ENCODE measurements at regions not wholly inside any gene's neighbourhood (a gene's known extent, or its start where the extent isn't known, plus 50 kb on each side); places are given as distances from the start of the nearest gene placed in this dataset.

DNA sequence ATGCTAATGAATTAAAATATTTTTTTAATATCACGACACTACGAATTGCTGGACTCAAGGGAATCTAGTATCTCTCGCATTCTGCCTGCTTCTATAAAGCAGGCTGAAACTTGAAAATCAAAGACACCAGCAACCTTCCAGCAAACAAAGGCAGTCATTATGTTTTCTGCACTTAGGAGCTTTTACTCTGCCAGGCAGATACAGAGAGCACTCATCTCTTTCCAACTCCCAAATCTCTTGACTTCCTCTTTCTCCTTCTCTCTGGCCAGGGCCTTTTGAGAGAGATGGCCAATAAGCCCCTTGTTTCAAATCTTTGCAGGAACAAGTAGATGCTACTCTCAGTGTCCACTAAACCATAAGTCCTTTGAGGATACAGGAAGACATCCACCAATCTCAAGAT lies 95.2 kb upstream of the KLF3 start:
- TF ChIP-seq SPI1 (IDR thresholded peaks at IDR 0.05; ENCODE audit: borderline replicate concordance, low read depth): peak; percentile 85
- TF ChIP-seq, protein P1, sequence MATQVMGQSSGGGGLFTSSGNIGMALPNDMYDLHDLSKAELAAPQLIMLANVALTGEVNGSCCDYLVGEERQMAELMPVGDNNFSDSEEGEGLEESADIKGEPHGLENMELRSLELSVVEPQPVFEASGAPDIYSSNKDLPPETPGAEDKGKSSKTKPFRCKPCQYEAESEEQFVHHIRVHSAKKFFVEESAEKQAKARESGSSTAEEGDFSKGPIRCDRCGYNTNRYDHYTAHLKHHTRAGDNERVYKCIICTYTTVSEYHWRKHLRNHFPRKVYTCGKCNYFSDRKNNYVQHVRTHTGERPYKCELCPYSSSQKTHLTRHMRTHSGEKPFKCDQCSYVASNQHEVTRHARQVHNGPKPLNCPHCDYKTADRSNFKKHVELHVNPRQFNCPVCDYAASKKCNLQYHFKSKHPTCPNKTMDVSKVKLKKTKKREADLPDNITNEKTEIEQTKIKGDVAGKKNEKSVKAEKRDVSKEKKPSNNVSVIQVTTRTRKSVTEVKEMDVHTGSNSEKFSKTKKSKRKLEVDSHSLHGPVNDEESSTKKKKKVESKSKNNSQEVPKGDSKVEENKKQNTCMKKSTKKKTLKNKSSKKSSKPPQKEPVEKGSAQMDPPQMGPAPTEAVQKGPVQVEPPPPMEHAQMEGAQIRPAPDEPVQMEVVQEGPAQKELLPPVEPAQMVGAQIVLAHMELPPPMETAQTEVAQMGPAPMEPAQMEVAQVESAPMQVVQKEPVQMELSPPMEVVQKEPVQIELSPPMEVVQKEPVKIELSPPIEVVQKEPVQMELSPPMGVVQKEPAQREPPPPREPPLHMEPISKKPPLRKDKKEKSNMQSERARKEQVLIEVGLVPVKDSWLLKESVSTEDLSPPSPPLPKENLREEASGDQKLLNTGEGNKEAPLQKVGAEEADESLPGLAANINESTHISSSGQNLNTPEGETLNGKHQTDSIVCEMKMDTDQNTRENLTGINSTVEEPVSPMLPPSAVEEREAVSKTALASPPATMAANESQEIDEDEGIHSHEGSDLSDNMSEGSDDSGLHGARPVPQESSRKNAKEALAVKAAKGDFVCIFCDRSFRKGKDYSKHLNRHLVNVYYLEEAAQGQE (IDR thresholded peaks at IDR 0.05; ENCODE audit: insufficient replicate concordance, low read depth): no peak
- Histone ChIP-seq H3K4me3 (replicated peaks; ENCODE audit: insufficient read depth, low read length) (no peak overlapping the region), H3K27me3 (ENCODE audit: insufficient read depth, poor library complexity, severe bottlenecking) (no peaks in the 10 kb centered on the region), H3K27ac (replicated peaks) (no peak overlapping the region)
- no peak for DNase-seq (ENCODE audit: low read depth in 1 of 2, low spot score in 1 of 2)

DNA sequence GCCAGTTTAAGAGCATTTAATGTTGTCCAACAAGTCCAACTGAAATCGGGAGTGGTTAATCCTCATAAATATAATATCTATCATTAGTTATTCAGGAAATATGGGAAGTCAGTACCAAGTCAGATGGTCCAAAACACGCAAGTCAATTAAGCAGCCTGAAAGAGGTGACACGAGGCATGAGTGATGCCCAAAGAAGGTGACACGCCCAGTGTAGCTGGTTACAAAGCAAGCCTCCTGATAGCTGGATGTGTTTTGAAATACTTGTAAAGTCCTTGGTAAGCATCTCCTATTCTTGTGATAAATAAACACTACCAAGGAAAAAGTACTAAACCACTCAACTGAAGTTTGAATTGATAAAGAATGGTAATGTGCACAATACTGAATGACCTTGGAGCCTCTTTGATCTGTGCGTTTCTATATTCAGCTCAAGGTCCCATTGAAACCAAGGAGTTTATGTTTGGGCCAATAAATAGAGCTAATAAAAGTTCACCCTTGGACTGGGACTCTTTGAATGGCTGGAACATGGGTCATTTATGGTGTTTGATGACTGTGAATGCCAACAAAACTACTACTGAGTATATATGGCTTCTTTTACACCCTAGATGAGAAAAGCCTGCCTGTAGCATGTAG lies 93.2 kb upstream of the KLF3 start:
- Histone ChIP-seq H3K27me3 (ENCODE audit: insufficient read depth, poor library complexity, severe bottlenecking) (no peaks in the 10 kb centered on the region), H3K27ac (replicated peaks) (no peak overlapping the region), H3K4me3 (replicated peaks; ENCODE audit: insufficient read depth, low read length) (no peak overlapping the region)
- TF ChIP-seq, protein P1 (IDR thresholded peaks at IDR 0.05; ENCODE audit: insufficient replicate concordance, low read depth): no peak
- TF ChIP-seq, protein P2, sequence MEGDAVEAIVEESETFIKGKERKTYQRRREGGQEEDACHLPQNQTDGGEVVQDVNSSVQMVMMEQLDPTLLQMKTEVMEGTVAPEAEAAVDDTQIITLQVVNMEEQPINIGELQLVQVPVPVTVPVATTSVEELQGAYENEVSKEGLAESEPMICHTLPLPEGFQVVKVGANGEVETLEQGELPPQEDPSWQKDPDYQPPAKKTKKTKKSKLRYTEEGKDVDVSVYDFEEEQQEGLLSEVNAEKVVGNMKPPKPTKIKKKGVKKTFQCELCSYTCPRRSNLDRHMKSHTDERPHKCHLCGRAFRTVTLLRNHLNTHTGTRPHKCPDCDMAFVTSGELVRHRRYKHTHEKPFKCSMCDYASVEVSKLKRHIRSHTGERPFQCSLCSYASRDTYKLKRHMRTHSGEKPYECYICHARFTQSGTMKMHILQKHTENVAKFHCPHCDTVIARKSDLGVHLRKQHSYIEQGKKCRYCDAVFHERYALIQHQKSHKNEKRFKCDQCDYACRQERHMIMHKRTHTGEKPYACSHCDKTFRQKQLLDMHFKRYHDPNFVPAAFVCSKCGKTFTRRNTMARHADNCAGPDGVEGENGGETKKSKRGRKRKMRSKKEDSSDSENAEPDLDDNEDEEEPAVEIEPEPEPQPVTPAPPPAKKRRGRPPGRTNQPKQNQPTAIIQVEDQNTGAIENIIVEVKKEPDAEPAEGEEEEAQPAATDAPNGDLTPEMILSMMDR (IDR thresholded peaks at IDR 0.05; ENCODE audit: insufficient read depth, low read length): no peak
- no peak for TF ChIP-seq POLR2AphosphoS5 (IDR thresholded peaks at IDR 0.05; ENCODE audit: low read depth)
- TF ChIP-seq SPI1 (IDR thresholded peaks at IDR 0.05; ENCODE audit: borderline replicate concordance, low read depth): no peak
- no peak for TF ChIP-seq GABPA (IDR thresholded peaks at IDR 0.05; ENCODE audit: low read depth)
- DNase-seq (ENCODE audit: low read depth in 1 of 2, low spot score in 1 of 2): no peak

DNA sequence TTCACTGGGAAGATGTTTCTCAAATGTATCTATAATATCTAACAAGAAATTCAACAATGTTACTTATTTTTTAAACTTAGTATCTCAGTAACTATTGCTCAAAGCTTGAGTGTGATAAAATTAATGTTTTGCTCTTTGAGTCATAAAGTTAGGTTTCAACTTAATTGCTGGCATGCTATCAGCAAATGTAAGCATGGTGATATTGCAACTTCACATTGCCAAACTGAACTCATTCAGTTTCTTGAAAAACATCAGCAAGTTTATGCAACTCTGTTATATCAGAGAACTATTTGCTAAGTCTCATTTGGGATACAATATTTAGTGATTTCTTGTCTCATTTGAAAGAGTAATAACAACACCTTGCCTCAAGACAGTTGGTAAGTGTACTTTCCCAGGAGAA lies 91.2 kb upstream of the KLF3 start:
- no peak overlapping the region for H3K27ac ChIP-seq (replicated peaks)
- H3K27me3 ChIP-seq (ENCODE audit: insufficient read depth, poor library complexity, severe bottlenecking): no peaks in the 10 kb centered on the region
- no peak overlapping the region for H3K4me3 ChIP-seq (replicated peaks; ENCODE audit: insufficient read depth, low read length)
- TF ChIP-seq POLR2AphosphoS5 (IDR thresholded peaks at IDR 0.05; ENCODE audit: low read depth): no peak
- TF ChIP-seq, protein P1 (IDR thresholded peaks at IDR 0.05; ENCODE audit: insufficient replicate concordance, low read depth): no peak
- TF ChIP-seq, protein P2 (IDR thresholded peaks at IDR 0.05; ENCODE audit: insufficient read depth, low read length): no peak
- no peak for DNase-seq (ENCODE audit: low read depth in 1 of 2, low spot score in 1 of 2)

All from HL-60 (cell line).